ENCODE measurements at regions not wholly inside any gene's neighbourhood (a gene's known extent, or its start where the extent isn't known, plus 50 kb on each side); places are given as distances from the start of the nearest gene placed in this dataset.

DNA sequence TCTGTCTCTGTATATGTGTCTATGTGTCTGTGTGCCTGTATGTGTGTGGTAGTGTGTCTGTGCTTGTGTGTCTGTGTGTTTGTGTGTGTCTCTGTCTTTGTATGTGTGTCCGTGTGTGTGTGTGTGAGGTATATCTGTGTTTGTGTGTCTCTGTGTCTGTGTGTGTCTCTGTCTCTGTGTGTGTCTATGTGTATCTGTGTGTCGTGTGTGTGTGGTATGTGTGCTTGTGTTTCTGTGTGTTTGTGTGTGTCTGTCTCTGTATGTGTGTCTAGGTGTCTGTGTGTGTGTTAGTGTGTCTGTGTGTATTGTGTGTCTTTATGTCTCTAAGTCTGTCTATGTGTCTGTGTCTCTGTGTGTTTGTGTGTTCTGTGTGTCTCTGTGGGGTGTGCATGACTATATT lies 158.6 kb downstream of the TMEM121 start:
- FAIRE-seq (no peak), DNase-seq (ENCODE audit: low read depth in 1 of 2, low spot score in 2 of 2) (no peak)
- H3K36me3 ChIP-seq (ENCODE audit: control insufficient read depth in 2 of 4, insufficient read depth in 4 of 4, low read length in 3 of 4), result no peaks in the 10 kb centered on the region; a peak in 1 of 8 replicates
- H3K23ac ChIP-seq (ENCODE audit: insufficient read length), result no peak overlapping the region
- no peaks in the 10 kb centered on the region for H3K27me3 ChIP-seq (replicated peaks in 1 of 4; ENCODE audit: control insufficient read depth in 3 of 4, extremely low read depth in 1 of 4, insufficient read depth in 3 of 4, low read length in 3 of 4)
- H4K91ac ChIP-seq (replicated peaks; ENCODE audit: insufficient read length, low read length), result no peak overlapping the region
- no peak overlapping the region; a peak in 1 of 7 replicates for H3K9ac ChIP-seq (replicated peaks in 1 of 4; ENCODE audit: extremely low read depth in 1 of 4, low read depth in 3 of 4, low read length in 3 of 4)
- H3K56ac ChIP-seq (replicated peaks; ENCODE audit: insufficient read length, low read depth, low read length), result peak overlapping the region; percentile 69
- peaks cover 24 to 57% of the 10 kb centered on the region in 2 experiments for H3K9me3 ChIP-seq (ENCODE audit: insufficient read depth in 2 of 2, low read depth in 1 of 2, low read length in 1 of 2)
- no peak overlapping the region for H3K18ac ChIP-seq (ENCODE audit: extremely low read depth, low read length)
- no peak overlapping the region for H4K5ac ChIP-seq (ENCODE audit: insufficient read length, low read depth, low read length)
- no peaks in the 10 kb centered on the region for H3K79me1 ChIP-seq (ENCODE audit: low read depth, low read length)
- H3K4ac ChIP-seq (replicated peaks; ENCODE audit: insufficient read length, low read depth, low read length), result no peak overlapping the region
- H3K27ac ChIP-seq (ENCODE audit: low read depth, low read length), result no peak overlapping the region
- no peak overlapping the region for H2BK12ac ChIP-seq (ENCODE audit: low read depth, low read length)
- no peak overlapping the region for H2BK20ac ChIP-seq (ENCODE audit: low read length)
- no peak overlapping the region for H3K4me2 ChIP-seq (ENCODE audit: insufficient read depth in 1 of 2, low read depth in 2 of 2, low read length in 2 of 2)
- no peak overlapping the region for H2AK5ac ChIP-seq (ENCODE audit: low read depth, low read length)
- WGBS, 2 experiments (ENCODE audit: extremely low coverage in 1 of 2, insufficient coverage in 1 of 2, insufficient read length in 1 of 2, insufficient replicate concordance in 2 of 2, low coverage in 1 of 2, low lambda C conversion rate in 2 of 2, missing lambda C conversion rate in 1 of 2), result 75% methylated on average over 2 of the region's 2 CpGs; no CpG with 5 or more reads in 1 of the 2 experiments
- H3K14ac ChIP-seq (ENCODE audit: insufficient read length), result no peak overlapping the region
- no peak overlapping the region for H2BK5ac ChIP-seq (ENCODE audit: low read depth, low read length)
- ChIA-PET CTCF (ENCODE audit: partially characterized antibody) (no interaction called here), POLR2A (ENCODE audit: partially characterized antibody) (no interaction called here)
- H2BK15ac ChIP-seq (ENCODE audit: low read length), result no peak overlapping the region
- H2BK120ac ChIP-seq (replicated peaks; ENCODE audit: low read depth, low read length), result no peak overlapping the region
- H3K79me2 ChIP-seq (ENCODE audit: control insufficient read depth in 1 of 2, insufficient read depth in 2 of 2, low read length in 2 of 2), result no peaks in the 10 kb centered on the region
- no peaks in the 10 kb centered on the region for H3K4me1 ChIP-seq (replicated peaks in 1 of 4; ENCODE audit: control insufficient read depth in 3 of 4, insufficient read depth in 4 of 4, low read length in 3 of 4)
- peaks cover 0 to 9% of the 10 kb centered on the region in 2 experiments for H4K20me1 ChIP-seq (replicated peaks in 1 of 2; ENCODE audit: control insufficient read depth in 1 of 2, insufficient read depth in 2 of 2, low read length in 2 of 2)
- H3K23me2 ChIP-seq (ENCODE audit: low read depth, low read length), result peaks cover 25% of the 10 kb centered on the region; the same call in 1 of the 2 replicates
- no peak overlapping the region for H2AFZ ChIP-seq (ENCODE audit: low read length)
- H3K4me3 ChIP-seq (ENCODE audit: extremely low read depth in 1 of 4, insufficient read depth in 2 of 4, low read depth in 3 of 4, low read length in 4 of 4), result no peak overlapping the region
- H4K8ac ChIP-seq (ENCODE audit: extremely low read depth, insufficient read depth, low read length), result no peak overlapping the region; the same call in 1 of the 2 replicates
- no peak for TF ChIP-seq RNF2 (IDR thresholded peaks at IDR 0.05; ENCODE audit: borderline replicate concordance, low read depth, low read length, missing control alignments, poor library complexity, severe bottlenecking)
- TF ChIP-seq, protein P1, sequence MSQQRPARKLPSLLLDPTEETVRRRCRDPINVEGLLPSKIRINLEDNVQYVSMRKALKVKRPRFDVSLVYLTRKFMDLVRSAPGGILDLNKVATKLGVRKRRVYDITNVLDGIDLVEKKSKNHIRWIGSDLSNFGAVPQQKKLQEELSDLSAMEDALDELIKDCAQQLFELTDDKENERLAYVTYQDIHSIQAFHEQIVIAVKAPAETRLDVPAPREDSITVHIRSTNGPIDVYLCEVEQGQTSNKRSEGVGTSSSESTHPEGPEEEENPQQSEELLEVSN (IDR thresholded peaks at IDR 0.05), result no peak
- TF ChIP-seq SRF (IDR thresholded peaks at IDR 0.05; ENCODE audit: low read depth, low read length), result no peak
- no peak for TF ChIP-seq PHF8 (conservative IDR thresholded peaks at IDR 0.05; ENCODE audit: low read depth, low read length)
- TF ChIP-seq, protein P2, sequence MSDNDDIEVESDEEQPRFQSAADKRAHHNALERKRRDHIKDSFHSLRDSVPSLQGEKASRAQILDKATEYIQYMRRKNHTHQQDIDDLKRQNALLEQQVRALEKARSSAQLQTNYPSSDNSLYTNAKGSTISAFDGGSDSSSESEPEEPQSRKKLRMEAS (IDR thresholded peaks at IDR 0.05), result no peak
- no peak for TF ChIP-seq SP1 (IDR thresholded peaks at IDR 0.05; ENCODE audit: low read depth, low read length)
- no peak for TF ChIP-seq TBP (IDR thresholded peaks at IDR 0.05; ENCODE audit: low read depth, low read length)
- no peak for TF ChIP-seq RXRA (IDR thresholded peaks at IDR 0.05; ENCODE audit: insufficient read depth, low read depth, low read length)
- TF ChIP-seq HDAC2 (IDR thresholded peaks at IDR 0.05; ENCODE audit: borderline replicate concordance in 1 of 2, low read depth in 2 of 2, low read length in 2 of 2), result no peak
- TF ChIP-seq CBX5 (IDR thresholded peaks at IDR 0.05; ENCODE audit: low read depth, low read length), result no peak
- no peak for TF ChIP-seq KDM5A (IDR thresholded peaks at IDR 0.05; ENCODE audit: low read length)
- no peak for TF ChIP-seq SAP30 (IDR thresholded peaks at IDR 0.05; ENCODE audit: insufficient read depth, insufficient replicate concordance, low read length)
- no peak for TF ChIP-seq BACH1 (IDR thresholded peaks at IDR 0.05; ENCODE audit: low read length)
- TF ChIP-seq CREB1 (IDR thresholded peaks at IDR 0.05), result no peak

Measured in H1 (cell line).